ENCODE measurements at regions not wholly inside any gene's neighbourhood (a gene's known extent, or its start where the extent isn't known, plus 50 kb on each side); places are given as distances from the start of the nearest gene placed in this dataset.

DNA sequence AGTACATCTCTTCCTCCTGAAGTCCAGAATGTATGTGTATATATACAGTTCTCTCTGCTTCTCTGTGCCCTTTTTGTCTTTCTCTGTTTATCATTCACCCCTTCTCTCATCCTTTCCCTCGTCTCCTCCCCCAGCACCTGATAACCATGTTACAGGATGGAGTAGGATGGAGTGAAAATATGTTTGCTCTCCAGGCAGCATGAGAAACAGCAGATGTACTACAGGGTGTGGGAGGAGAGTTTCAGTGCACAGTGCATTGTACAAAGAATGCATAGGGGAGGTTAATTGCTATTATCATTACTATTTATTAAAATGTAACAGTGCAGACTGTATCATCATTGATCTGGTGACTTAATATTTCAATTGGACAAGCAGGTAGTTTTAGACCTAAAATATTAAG is 104.5 kb downstream of the MFAP3L start:
- no peak for TF ChIP-seq EZH2 (IDR thresholded peaks at IDR 0.05; ENCODE audit: low read depth)
- TF ChIP-seq, protein P1, sequence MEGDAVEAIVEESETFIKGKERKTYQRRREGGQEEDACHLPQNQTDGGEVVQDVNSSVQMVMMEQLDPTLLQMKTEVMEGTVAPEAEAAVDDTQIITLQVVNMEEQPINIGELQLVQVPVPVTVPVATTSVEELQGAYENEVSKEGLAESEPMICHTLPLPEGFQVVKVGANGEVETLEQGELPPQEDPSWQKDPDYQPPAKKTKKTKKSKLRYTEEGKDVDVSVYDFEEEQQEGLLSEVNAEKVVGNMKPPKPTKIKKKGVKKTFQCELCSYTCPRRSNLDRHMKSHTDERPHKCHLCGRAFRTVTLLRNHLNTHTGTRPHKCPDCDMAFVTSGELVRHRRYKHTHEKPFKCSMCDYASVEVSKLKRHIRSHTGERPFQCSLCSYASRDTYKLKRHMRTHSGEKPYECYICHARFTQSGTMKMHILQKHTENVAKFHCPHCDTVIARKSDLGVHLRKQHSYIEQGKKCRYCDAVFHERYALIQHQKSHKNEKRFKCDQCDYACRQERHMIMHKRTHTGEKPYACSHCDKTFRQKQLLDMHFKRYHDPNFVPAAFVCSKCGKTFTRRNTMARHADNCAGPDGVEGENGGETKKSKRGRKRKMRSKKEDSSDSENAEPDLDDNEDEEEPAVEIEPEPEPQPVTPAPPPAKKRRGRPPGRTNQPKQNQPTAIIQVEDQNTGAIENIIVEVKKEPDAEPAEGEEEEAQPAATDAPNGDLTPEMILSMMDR (conservative IDR thresholded peaks at IDR 0.05): no peak
